ENCODE measurements at regions not wholly inside any gene's neighbourhood (a gene's known extent, or its start where the extent isn't known, plus 50 kb on each side); places are given as distances from the start of the nearest gene placed in this dataset.
A peak's percentile ranks its signal among the peaks of the same experiment; 100 is the strongest.

DNA sequence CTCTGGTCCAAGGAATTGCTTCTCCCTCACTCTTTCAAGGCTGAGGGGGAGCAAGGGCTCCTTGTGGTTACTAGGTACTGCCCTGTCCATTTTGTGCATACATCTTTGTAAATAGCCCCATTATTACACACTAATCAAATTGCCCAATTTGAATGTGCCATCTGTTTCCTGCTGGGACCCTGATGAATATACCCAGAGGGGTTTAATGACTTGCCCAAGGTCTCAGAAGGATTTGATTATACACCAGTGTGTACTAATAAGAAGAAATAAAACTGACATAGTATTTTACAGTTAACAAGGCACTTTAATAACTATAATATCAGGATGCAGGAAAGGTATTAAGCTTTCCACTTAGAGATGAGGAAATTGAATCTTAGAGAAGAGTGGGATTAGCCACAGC, 64.6 kb upstream of the PTPRJ start:
- Histone ChIP-seq H3K27me3 (ENCODE audit: control insufficient read depth in 1 of 2, insufficient read depth in 2 of 2, low read length in 2 of 2) (peaks cover 0 to 3% of the 10 kb centered on the region in 2 experiments; a peak in 1 of 5 replicates), H3K9me3 (ENCODE audit: low read length) (no peaks in the 10 kb centered on the region), H2AFZ (ENCODE audit: low read length) (no peak overlapping the region), H3K4me2 (ENCODE audit: low read depth, low read length) (peak overlapping the region; percentile 62; the same call in 1 of the 2 replicates), H4K20me1 (ENCODE audit: insufficient read depth, low read length) (no peaks in the 10 kb centered on the region), H3K4me1 (ENCODE audit: insufficient read depth, low read length) (peaks cover 47% of the 10 kb centered on the region), H3K36me3 (replicated peaks in 1 of 2; ENCODE audit: control insufficient read depth in 1 of 2, insufficient read depth in 2 of 2, low read length in 2 of 2) (no peaks in the 10 kb centered on the region), H3K9ac (ENCODE audit: insufficient read depth, low read depth, low read length) (no peak overlapping the region), H3K4me3 (replicated peaks in 1 of 3; ENCODE audit: insufficient read depth in 1 of 3, low read depth in 2 of 3, low read length in 3 of 3) (no peak overlapping the region), H3K27ac (ENCODE audit: extremely low read length, insufficient read depth, low read length) (no peak overlapping the region), H3K79me2 (ENCODE audit: insufficient read depth, low read length) (no peaks in the 10 kb centered on the region)
- TF ChIP-seq DNMT3B (CRISPR knock-in tag; conservative IDR thresholded peaks at IDR 0.05) (no peak), ZNF883 (CRISPR knock-in tag; IDR thresholded peaks at IDR 0.05; ENCODE audit: not compliant biosample characterization) (no peak), KDM2A (CRISPR knock-in tag; IDR thresholded peaks at IDR 0.05; ENCODE audit: borderline replicate concordance, low read depth) (no peak), PTBP1 (IDR thresholded peaks at IDR 0.05; ENCODE audit: low read depth, low read length, poor library complexity, severe bottlenecking) (no peak), ZNF543 (CRISPR knock-in tag; IDR thresholded peaks at IDR 0.05) (no peak), EHMT2 (IDR thresholded peaks at IDR 0.05; ENCODE audit: borderline replicate concordance, low read depth, low read length) (no peak), TOE1 (CRISPR knock-in tag; IDR thresholded peaks at IDR 0.05) (no peak), NBN (conservative IDR thresholded peaks at IDR 0.05) (no peak), ATM (IDR thresholded peaks at IDR 0.05; ENCODE audit: borderline replicate concordance) (no peak)
- TF ChIP-seq, protein P1, sequence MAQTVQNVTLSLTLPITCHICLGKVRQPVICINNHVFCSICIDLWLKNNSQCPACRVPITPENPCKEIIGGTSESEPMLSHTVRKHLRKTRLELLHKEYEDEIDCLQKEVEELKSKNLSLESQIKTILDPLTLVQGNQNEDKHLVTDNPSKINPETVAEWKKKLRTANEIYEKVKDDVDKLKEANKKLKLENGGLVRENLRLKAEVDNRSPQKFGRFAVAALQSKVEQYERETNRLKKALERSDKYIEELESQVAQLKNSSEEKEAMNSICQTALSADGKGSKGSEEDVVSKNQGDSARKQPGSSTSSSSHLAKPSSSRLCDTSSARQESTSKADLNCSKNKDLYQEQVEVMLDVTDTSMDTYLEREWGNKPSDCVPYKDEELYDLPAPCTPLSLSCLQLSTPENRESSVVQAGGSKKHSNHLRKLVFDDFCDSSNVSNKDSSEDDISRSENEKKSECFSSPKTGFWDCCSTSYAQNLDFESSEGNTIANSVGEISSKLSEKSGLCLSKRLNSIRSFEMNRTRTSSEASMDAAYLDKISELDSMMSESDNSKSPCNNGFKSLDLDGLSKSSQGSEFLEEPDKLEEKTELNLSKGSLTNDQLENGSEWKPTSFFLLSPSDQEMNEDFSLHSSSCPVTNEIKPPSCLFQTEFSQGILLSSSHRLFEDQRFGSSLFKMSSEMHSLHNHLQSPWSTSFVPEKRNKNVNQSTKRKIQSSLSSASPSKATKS (CRISPR knock-in tag; IDR thresholded peaks at IDR 0.05), result no peak
- TF ChIP-seq, protein P2, sequence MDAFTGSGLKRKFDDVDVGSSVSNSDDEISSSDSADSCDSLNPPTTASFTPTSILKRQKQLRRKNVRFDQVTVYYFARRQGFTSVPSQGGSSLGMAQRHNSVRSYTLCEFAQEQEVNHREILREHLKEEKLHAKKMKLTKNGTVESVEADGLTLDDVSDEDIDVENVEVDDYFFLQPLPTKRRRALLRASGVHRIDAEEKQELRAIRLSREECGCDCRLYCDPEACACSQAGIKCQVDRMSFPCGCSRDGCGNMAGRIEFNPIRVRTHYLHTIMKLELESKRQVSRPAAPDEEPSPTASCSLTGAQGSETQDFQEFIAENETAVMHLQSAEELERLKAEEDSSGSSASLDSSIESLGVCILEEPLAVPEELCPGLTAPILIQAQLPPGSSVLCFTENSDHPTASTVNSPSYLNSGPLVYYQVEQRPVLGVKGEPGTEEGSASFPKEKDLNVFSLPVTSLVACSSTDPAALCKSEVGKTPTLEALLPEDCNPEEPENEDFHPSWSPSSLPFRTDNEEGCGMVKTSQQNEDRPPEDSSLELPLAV (CRISPR knock-in tag; conservative IDR thresholded peaks at IDR 0.05; ENCODE audit: low read depth), result no peak
- TF ChIP-seq, protein P3, sequence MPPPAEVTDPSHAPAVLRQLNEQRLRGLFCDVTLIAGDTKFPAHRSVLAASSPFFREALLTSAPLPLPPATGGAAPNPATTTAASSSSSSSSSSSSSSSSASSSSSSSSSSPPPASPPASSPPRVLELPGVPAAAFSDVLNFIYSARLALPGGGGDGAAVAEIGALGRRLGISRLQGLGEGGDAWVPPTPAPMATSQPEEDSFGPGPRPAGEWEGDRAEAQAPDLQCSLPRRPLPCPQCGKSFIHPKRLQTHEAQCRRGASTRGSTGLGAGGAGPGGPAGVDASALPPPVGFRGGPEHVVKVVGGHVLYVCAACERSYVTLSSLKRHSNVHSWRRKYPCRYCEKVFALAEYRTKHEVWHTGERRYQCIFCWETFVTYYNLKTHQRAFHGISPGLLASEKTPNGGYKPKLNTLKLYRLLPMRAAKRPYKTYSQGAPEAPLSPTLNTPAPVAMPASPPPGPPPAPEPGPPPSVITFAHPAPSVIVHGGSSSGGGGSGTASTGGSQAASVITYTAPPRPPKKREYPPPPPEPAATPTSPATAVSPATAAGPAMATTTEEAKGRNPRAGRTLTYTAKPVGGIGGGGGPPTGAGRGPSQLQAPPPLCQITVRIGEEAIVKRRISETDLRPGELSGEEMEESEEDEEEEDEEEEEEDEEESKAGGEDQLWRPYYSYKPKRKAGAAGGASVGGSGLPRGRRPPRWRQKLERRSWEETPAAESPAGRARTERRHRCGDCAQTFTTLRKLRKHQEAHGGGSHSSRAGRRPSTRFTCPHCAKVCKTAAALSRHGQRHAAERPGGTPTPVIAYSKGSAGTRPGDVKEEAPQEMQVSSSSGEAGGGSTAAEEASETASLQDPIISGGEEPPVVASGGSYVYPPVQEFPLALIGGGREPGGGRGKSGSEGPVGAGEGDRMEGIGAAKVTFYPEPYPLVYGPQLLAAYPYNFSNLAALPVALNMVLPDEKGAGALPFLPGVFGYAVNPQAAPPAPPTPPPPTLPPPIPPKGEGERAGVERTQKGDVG (CRISPR knock-in tag; IDR thresholded peaks at IDR 0.05; ENCODE audit: borderline replicate concordance), result no peak
- ChIA-PET POLR2A (no interaction called here), CTCF (ENCODE audit: low intra/inter-chr PET ratio, low total read pairs) (no interaction called here)
- no peak for FAIRE-seq
- no peak for DNase-seq (ENCODE audit: low spot score)
- BruUV-seq (replicated peaks), result no TSS peak
- in situ Hi-C loops (cut with HindIII; ENCODE audit: extremely low pct_ligation_motif_present, low pct_unique_long_range_greater_than_20kb) (no loop called here), intact Hi-C loops (cut with micrococcal nuclease; ENCODE audit: unreplicated experiment) (no loop called here)
- no peak for ATAC-seq

Data from HepG2 (cell line).